HG03354 (cell line): ENCODE measurements at regions not wholly inside any gene's neighbourhood (a gene's known extent, or its start where the extent isn't known, plus 50 kb on each side); places are given as distances from the start of the nearest gene placed in this dataset.
"Not testable (repeated sequence)": the region's sequence is repeated elsewhere in the genome, so short reads cannot be mapped to it uniquely, and the experiment has no call there.

Experiments
- ATAC-seq: cut with Tn5 transposase; IDR thresholded peaks from one replicate; pipeline ENCODE4 v1.9.1; 2021; ENCODE audit warnings: mild to moderate bottlenecking; ENCODE audit not compliant: unreplicated experiment, poor library complexity, severe bottlenecking

GRCh38 chr2:83280391-83280790 lies 1178.7 kb downstream of the SUCLG1 start:
- no peak for ATAC-seq

- no peak for ATAC-seq
Measured at GRCh38 chr2:83273322-83273721, 1185.8 kb downstream of the SUCLG1 start.

DNA sequence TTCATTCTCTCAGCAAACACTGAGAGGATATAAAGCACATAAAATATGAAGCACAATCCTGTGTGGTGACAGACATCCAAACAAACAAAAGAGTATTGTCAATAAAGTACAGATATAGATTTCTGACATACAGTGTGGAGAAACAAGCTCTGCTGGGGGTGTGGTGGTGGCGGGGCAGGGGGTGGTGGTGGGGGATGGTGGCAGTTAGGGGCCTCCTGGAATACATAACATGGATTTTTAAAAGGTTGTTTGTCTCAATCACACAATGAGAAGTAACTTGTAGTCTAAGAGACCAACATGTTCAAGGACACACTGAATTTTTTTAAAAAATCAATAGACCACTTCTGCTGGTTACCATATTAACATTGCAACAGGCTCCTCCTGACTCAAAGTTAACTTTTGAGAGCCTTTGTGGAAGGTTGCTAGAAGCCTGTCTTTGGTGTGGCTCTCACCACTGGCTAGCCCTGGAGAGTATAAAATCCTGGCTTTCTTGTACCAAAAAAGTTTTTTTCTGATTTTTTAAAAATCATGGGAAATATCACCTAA lies 1197.4 kb downstream of the SUCLG1 start:
- ATAC-seq, result no peak

GRCh38 chr2:83253848-83254247 lies 1205.2 kb downstream of the SUCLG1 start:
- no peak for ATAC-seq

- ATAC-seq, result no peak
Measured at GRCh38 chr2:83251321-83251872, 1207.7 kb downstream of the SUCLG1 start.

DNA sequence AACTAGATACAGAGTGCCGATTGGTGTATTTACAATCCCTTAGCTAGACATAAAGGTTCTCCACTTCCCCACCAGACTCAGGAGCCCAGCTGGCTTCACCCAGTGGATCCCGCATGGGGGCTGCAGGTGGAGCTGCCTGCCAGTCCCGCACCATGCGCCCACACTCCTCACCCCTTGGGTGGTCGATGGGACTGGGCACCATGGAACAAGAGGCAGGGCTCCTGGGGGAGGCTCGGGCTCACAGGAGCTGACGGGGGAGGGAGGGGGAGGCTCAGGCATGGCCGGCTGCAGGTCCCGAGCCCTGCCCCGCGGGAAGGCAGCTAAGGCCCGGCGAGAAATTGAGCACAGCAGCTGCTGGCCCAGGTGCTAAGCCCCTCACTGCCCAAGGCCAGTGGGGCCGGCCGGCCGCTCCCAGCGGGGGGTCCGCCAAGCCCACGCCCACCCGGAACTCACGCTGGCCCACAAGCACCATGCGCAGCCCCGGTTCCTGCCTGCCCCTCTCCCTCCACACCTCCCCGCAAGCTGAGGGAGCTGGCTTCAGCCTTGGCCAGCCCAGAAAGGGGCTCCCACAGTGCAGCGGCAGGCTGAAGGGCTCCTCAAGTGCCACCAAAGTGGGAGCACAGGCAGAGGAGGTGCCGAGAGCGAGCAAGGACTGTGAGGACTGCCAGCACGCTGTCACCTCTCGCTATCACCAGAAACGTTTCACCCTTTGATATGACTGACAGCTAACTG lies 1213.1 kb downstream of the SUCLG1 start:
- not testable (repeated sequence) for ATAC-seq

DNA sequence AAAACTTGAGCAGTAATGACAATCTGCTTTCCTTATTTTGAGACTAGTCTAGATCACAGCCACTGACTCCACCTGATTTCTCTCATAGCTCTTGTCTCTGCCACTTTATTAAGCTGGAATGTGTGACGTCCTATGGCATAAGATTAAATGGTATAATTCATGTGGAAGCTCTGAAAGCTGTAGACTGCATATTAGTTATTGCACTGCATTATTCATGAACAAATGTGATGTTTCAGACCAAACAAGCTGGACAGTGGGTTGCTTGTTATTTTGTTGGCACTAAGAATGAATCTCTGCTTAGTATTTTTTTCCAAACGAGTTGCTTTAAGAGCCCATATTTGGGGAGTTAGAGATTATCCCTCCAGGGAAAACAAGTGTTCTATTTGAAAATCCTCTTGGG lies 1218.5 kb downstream of the SUCLG1 start:
- no peak for ATAC-seq

- ATAC-seq, result no peak
Measured at GRCh38 chr2:83238111-83238510, 1221.0 kb downstream of the SUCLG1 start.

DNA sequence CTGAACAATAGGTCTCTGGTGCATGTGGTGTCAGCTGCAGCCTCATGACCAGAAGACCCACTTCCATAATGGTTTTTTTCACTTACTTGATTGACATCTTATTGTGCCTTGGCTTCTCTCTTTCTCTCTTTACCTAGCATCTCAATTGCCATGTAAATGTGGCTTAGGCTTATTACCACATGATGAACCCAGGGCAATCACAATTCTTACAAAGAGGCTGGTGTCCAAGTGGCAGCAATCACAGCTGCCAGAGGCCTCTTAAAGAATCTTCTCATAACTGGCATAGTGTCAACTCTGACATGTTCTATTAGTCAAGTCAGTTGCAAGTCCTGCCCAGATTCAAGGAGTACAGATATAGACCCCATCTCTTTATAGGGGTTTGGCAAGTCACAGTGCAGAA lies 1224.8 kb downstream of the SUCLG1 start:
- ATAC-seq, result no peak

DNA sequence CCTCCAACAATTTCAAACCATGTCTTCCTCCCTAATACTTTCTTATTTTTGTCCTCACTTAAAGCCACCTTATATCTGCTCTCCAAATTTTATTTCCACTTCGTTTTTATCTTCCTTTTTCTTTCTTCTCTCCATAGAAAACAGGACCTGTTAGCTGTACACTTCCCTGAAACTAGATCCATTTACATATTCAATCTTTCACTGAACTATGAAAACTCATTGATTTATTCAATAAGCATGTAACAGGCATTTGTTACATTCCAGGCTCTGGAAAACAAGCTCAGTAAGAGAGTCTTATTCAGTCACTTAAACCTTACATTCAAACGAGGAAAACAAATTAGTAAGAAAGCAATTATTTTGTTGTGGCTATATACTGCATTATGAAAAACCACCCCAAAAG lies 1225.3 kb downstream of the SUCLG1 start:
- no peak for ATAC-seq

GRCh38 chr2:83233326-83233725 lies 1225.8 kb downstream of the SUCLG1 start:
- ATAC-seq, result no peak

DNA sequence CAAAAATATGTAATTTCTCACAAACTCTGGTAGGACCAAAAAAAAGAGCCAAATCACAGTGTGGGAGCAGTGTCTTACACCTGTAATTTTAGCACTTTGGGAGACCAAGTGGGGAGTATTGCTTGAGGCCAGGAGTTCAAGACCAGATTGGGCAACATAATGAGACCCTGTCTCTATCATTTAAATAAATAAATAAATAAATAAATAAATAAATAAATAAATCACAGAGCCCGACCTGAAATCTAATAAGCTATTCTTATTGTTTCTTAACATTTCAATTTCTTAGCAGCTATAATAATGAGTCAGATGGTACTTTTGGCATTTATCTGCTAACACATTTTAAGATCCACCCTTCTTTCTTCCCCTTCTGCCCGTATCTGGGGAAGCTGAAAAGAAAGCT lies 1229.6 kb downstream of the SUCLG1 start:
- ATAC-seq, result no peak

GRCh38 chr2:83224591-83225200 lies 1234.4 kb downstream of the SUCLG1 start:
- ATAC-seq, result no peak

GRCh38 chr2:83221258-83221657 lies 1237.8 kb downstream of the SUCLG1 start:
- no peak for ATAC-seq

- no peak for ATAC-seq
Measured at GRCh38 chr2:83217854-83218253, 1241.2 kb downstream of the SUCLG1 start.

- ATAC-seq, result no peak
Measured at GRCh38 chr2:83196225-83196624, 1262.9 kb downstream of the SUCLG1 start.

- no peak for ATAC-seq
Measured at GRCh38 chr2:83191316-83191715, 1267.8 kb downstream of the SUCLG1 start.

GRCh38 chr2:83186105-83186760 lies 1272.8 kb downstream of the SUCLG1 start:
- no peak for ATAC-seq

DNA sequence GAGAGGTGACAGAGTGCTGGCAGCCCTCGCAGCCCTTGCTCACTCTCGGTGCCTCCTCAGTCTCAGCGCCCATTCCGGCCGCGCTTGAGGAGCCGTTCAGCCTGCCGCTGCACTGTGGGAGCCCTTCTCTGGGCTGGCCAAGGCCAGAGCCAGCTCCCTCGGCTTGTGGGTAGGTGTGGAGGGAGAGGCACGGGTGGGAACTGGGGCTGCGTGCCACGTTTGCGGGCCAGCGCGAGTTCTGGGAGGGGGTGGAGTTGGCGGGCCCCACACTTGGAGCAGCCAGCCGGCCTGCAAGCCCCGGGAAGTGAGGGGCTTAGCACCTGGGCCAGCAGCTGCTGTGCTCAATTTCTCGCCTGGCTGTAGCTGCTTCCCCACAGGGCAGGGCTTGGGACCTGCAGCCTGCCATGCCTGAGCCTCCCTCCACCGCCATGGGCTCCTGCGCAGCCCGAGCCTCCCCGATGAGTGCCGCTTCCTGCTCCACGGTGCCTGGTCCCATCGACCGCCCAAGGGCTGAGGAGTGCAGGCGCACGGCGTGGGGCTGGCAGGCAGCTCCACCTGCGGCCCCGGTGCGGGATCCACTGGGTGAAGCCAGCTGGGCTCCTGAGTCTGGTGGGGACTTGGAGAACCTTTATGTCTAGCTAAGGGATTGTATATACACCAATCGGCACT lies 1278.1 kb downstream of the SUCLG1 start:
- ATAC-seq, result not testable (repeated sequence)

DNA sequence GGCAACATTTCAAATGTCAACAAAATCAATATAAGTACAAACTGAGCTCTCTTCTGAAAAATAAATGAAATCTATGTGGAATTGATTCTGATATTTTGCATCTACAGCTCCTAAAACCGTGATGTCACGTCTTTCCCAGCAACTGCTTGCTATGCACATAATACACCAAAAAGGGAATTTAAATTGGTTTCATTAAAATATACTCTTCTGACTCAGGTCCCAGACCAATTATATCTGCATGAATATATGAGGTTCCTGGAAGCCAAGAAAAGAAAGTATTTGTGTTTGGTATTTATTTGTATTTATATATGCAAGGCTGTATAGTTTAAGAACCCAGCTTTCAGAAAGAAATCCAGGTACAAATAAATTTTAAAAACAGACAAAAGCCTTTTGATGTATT lies 1282.5 kb downstream of the SUCLG1 start:
- no peak for ATAC-seq
